ENCODE measurements at regions not wholly inside any gene's neighbourhood (a gene's known extent, or its start where the extent isn't known, plus 50 kb on each side); places are given as distances from the start of the nearest gene placed in this dataset.

- no peaks in the 10 kb centered on the region for H4K20me1 ChIP-seq (ENCODE audit: control insufficient read depth, insufficient read depth)
- WGBS (ENCODE audit: insufficient coverage, insufficient replicate concordance, low lambda C conversion rate, missing lambda C conversion rate): 92% methylated on average over 1 of the region's 1 CpG
- FAIRE-seq: no peak
- no peaks in the 10 kb centered on the region for H3K36me3 ChIP-seq (ENCODE audit: control insufficient read depth in 2 of 2, insufficient read depth in 2 of 2, low read length in 1 of 2)
- no peak for ATAC-seq
- no peak for DNase-seq (ENCODE audit: low read depth, low spot score)
- no peak overlapping the region for H3K4me2 ChIP-seq (ENCODE audit: control insufficient read depth, insufficient read depth)
- H3K27ac ChIP-seq (ENCODE audit: control insufficient read depth, insufficient read depth): no peak overlapping the region
- H3K4me3 ChIP-seq: no peak overlapping the region
- H3K4me1 ChIP-seq (ENCODE audit: control insufficient read depth, insufficient read depth, low read length): no peaks in the 10 kb centered on the region
- H3K27me3 ChIP-seq (replicated peaks in 1 of 2; ENCODE audit: control insufficient read depth in 2 of 2, insufficient read depth in 2 of 2, low read length in 1 of 2): no peaks in the 10 kb centered on the region
- H2AFZ ChIP-seq (ENCODE audit: control insufficient read depth, low read depth, low read length): no peak overlapping the region
- SMC1A ChIA-PET (ENCODE audit: uncharacterized antibody, unreplicated experiment): no interaction called here
- in situ Hi-C loops (cut with MboI) (no loop called here), intact Hi-C loops (cut with micrococcal nuclease; ENCODE audit: unreplicated experiment) (no loop called here)
- CTCF ChIA-PET: no interaction called here
- RAD21 ChIA-PET (ENCODE audit: unreplicated experiment): no interaction called here
- no TSS peak for BruUV-seq (replicated peaks)
- no peak for TF ChIP-seq MEF2A (IDR thresholded peaks at IDR 0.05; ENCODE audit: insufficient read depth, low read depth, low read length)
- no peak for TF ChIP-seq CHD1 (IDR thresholded peaks at IDR 0.05; ENCODE audit: low read depth, low read length)
- no peak for TF ChIP-seq SIN3A (IDR thresholded peaks at IDR 0.05; ENCODE audit: low read depth, low read length)
- TF ChIP-seq, protein P1, sequence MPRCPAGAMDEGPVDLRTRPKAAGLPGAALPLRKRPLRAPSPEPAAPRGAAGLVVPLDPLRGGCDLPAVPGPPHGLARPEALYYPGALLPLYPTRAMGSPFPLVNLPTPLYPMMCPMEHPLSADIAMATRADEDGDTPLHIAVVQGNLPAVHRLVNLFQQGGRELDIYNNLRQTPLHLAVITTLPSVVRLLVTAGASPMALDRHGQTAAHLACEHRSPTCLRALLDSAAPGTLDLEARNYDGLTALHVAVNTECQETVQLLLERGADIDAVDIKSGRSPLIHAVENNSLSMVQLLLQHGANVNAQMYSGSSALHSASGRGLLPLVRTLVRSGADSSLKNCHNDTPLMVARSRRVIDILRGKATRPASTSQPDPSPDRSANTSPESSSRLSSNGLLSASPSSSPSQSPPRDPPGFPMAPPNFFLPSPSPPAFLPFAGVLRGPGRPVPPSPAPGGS (IDR thresholded peaks at IDR 0.05; ENCODE audit: borderline replicate concordance, insufficient read depth, low read depth, low read length, poor library complexity, severe bottlenecking): no peak
- no peak for TF ChIP-seq ZZZ3 (IDR thresholded peaks at IDR 0.05; ENCODE audit: control insufficient read depth, insufficient read length, low read depth)
- TF ChIP-seq GATAD2B (conservative IDR thresholded peaks at IDR 0.05; ENCODE audit: low read depth): no peak
- TF ChIP-seq TARDBP (IDR thresholded peaks at IDR 0.05; ENCODE audit: borderline replicate concordance): no peak
- TF ChIP-seq SUZ12 (IDR thresholded peaks at IDR 0.05; ENCODE audit: unreplicated experiment): no peak
- TF ChIP-seq IRF4 (IDR thresholded peaks at IDR 0.05; ENCODE audit: low read depth, low read length): no peak
- no peak for TF ChIP-seq PBX3 (IDR thresholded peaks at IDR 0.05; ENCODE audit: insufficient replicate concordance, low read depth, low read length)
- TF ChIP-seq ZNF207 (IDR thresholded peaks at IDR 0.05; ENCODE audit: borderline replicate concordance): no peak
- TF ChIP-seq ZNF217 (IDR thresholded peaks at IDR 0.05): no peak
- no peak for TF ChIP-seq NFYB (IDR thresholded peaks at IDR 0.05; ENCODE audit: insufficient read depth, low read depth, low read length)
- TF ChIP-seq, protein P2, sequence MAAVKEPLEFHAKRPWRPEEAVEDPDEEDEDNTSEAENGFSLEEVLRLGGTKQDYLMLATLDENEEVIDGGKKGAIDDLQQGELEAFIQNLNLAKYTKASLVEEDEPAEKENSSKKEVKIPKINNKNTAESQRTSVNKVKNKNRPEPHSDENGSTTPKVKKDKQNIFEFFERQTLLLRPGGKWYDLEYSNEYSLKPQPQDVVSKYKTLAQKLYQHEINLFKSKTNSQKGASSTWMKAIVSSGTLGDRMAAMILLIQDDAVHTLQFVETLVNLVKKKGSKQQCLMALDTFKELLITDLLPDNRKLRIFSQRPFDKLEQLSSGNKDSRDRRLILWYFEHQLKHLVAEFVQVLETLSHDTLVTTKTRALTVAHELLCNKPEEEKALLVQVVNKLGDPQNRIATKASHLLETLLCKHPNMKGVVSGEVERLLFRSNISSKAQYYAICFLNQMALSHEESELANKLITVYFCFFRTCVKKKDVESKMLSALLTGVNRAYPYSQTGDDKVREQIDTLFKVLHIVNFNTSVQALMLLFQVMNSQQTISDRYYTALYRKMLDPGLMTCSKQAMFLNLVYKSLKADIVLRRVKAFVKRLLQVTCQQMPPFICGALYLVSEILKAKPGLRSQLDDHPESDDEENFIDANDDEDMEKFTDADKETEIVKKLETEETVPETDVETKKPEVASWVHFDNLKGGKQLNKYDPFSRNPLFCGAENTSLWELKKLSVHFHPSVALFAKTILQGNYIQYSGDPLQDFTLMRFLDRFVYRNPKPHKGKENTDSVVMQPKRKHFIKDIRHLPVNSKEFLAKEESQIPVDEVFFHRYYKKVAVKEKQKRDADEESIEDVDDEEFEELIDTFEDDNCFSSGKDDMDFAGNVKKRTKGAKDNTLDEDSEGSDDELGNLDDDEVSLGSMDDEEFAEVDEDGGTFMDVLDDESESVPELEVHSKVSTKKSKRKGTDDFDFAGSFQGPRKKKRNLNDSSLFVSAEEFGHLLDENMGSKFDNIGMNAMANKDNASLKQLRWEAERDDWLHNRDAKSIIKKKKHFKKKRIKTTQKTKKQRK (IDR thresholded peaks at IDR 0.05; ENCODE audit: low read depth, low read length): no peak
- no peak for TF ChIP-seq PML (IDR thresholded peaks at IDR 0.05; ENCODE audit: low read length)
- no peak for TF ChIP-seq RCOR1 (conservative IDR thresholded peaks at IDR 0.05; ENCODE audit: low read depth, low read length)
- TF ChIP-seq NR2F1 (conservative IDR thresholded peaks at IDR 0.05): no peak
- no peaks in the 10 kb centered on the region for H3K79me2 ChIP-seq (ENCODE audit: control insufficient read depth, insufficient read depth, low read length)
- H3K9ac ChIP-seq (ENCODE audit: control insufficient read depth, insufficient read depth, low read length): no peak overlapping the region
- no peaks in the 10 kb centered on the region for H3K9me3 ChIP-seq (replicated peaks; ENCODE audit: control insufficient read depth, insufficient read depth, low read length)
- POLR2A ChIA-PET: no interaction called here
Observed at GRCh38 chr7:53609185-53609584, 573.8 kb downstream of the POM121L12 start.

All from GM12878 (cell line).